Midbrain (tissue), 1 donor: ENCODE measurements at regions not wholly inside any gene's neighbourhood (a gene's known extent, or its start where the extent isn't known, plus 50 kb on each side); places are given as distances from the start of the nearest gene placed in this dataset.
"Not testable (repeated sequence)": the region's sequence is repeated elsewhere in the genome, so short reads cannot be mapped to it uniquely, and the experiment has no call there.

Experiments
- DNase-seq: peaks from one replicate; lab custom pipeline; 2025; lab: John Stamatoyannopoulos, UW

DNA sequence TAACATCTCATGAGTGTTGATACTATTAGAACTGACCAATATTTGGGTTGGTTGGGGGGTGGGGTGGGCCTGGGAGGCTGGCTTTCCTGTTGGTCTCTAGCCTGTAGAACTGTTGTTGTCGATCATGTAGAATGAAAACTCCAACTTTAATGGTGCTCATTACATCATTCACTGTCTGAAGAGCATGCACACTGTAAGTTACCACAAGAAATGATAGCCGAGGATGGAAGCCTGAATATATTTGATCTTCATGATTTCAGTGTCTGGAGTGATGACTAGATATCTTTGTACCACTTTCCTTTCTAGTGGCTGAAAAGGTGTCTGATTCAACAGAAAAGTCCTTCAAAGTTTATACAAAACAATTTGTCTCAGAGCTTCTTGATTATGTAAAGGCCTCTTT is 123.6 kb downstream of the XCL2 start:
- no peak for DNase-seq

DNA sequence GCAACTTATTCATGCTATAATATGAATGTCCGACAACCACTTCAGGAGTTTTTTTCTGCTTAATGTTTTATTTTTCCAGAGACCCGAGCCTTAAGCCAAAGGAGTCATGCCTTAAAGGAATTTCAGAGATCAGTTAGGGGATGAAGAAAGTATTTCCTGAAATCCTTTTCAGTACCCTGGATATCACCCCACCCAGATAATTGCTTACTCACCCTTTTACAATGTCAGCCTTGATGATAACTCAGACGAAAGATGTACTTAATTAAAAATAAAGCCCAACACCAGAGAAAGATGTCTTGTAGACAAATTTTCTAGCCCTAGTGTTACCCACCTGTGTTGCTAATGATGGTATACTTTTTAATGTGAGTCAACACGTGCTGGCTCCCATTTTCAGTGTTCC is 124.1 kb downstream of the XCL2 start:
- no peak for DNase-seq

- DNase-seq: no peak
These were observed 127.6 kb downstream of the XCL2 start for GRCh38 chr1:168416220-168416619.

DNA sequence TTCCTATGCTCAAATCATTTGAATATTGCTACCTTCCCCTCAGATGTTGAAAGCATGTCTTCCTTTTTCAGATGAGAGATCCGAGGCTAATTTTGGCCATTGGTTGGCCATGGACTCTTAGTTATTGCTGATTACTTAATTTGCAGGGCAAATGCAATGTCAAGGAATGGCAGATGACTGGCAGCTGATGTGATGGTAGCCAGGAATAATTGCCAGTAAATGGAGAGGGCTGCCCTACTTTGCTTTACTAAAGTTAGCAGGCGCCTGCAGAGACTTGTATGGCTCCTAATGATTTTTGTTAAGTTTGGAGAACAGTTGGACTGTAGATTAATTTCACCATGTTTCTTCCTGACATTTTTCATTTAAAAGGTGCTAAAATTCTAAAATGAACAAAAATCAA is 128.9 kb downstream of the XCL2 start:
- DNase-seq: no peak

DNA sequence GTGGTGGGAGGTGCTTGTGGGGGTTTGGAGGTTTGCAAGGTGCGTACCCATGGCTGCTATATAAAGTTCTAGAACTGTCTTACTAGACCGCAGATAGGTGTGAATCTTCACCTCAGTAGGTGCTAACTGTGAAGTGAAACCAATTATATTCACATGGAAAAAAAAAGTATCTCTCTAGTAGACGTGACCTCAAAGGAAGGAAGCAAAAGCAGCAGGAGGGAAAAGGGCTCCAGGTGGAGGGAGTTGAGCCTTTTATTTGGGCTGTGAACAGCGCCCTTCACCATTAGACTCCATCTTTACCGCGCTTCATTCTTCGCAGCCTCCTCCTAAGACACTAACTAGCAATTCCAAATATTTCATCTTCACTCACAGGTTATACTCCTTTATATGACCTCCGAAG is 129.8 kb downstream of the TBX19 start:
- no peak for DNase-seq

- no peak for DNase-seq
These were observed 128.2 kb downstream of the TBX19 start for GRCh38 chr1:168408884-168409283.

- DNase-seq: no peak
These were observed 127.8 kb downstream of the TBX19 start for GRCh38 chr1:168408539-168408865.

DNA sequence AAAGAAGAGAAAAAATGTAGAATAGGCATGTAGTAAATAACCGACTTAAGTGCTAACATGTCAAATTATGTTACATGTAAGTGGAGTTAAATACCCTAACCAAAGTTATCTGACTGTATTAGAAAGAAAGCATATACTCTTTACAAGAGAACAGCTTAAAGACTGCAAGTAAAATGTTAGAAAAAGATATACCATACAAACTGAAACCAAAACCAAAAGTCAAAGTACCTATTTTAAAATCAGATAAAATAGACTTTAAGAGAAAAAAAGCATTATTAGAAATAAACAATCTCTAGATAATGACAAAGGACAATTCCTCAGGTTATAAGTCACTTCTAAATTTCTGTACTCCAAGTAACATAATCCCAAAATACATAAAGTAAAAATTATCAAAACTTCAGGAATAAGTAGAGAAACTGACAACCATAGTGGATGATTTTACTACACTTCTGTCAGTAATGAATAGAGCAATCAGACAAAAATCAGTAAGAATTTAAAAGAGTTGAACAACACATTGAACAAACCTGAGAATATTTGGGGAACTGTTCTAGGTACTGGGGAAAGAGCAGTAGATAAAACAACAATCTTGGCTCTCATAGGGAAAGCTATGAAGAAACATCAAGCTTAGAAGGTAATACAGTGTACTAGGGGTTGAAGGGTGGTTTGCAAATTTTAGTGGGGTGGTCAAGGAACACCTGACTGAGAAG is 127.3 kb downstream of the TBX19 start:
- no peak for DNase-seq

DNA sequence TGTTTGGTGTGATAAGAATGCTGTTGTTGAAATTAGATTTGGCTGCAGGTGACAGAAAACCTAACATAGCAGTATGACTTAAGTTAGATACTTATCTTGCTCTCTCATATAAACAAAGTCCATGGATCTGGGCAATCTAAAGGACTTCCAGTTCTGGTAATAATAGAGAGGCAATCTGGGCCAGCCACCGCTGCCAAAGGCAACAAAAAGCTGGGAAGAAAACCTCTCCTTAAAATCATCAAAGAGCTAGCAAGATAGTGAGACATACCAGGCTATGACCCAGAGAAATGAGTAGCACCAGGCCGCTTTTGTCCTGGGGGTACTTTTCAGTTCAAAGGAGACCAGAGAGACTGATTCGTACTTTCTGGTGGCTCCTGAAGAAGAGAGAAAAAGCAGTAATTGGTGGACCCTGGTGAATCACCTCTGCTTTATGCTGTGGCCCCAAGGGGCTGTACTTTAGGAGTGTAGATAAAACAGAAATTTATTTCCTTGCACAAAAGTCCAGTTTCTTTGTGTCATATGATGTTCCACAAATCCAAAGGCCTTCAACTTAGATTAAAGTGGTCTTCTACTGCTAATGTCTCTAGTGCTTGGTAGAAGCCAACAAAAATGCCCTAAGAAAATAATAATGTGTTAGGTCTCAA is 125.4 kb downstream of the TBX19 start:
- no peak for DNase-seq

DNA sequence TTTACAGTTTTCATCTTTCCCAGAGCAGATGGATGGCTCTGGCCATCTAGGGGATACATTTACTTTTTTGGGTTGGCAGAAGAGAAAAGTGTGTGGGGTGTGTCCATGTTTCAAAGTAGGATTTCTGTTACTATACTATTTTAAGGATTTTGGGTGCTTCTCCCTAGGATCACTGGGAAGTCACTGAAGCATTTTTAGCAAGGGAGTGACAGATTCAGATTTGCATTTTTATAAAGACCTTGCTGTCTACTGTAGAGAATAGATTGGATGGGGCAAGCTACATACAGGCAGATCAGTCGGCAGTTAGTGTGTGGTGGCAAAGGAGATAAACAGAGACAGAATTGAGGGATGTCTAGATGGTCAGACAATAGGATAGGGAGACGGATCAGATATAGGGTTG is 122.5 kb downstream of the TBX19 start:
- no peak for DNase-seq

GRCh38 chr1:168402466-168402865 is 121.8 kb downstream of the TBX19 start:
- DNase-seq: not testable (repeated sequence)

DNA sequence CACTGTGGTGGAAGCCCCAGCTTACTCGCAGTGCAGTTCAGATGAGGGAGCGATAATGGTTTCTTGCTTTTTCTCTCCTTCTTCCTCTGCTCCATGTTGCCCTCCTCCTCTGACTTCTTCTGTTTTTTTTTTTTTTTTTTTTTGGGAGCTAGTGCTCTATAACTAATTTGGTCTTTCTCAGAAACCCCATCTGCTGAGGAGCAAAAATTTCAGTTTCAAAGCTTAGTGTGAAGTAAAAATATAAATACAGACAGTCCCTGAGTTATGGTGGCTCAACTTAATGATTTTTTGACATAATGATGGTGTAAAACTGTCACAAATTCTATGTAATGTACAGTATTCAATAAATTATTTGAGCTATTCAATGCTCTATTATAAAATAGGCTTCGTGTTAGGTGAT is 120.7 kb downstream of the TBX19 start:
- no peak for DNase-seq

- DNase-seq: no peak
These were observed 119.5 kb downstream of the TBX19 start for GRCh38 chr1:168400139-168400538.

DNA sequence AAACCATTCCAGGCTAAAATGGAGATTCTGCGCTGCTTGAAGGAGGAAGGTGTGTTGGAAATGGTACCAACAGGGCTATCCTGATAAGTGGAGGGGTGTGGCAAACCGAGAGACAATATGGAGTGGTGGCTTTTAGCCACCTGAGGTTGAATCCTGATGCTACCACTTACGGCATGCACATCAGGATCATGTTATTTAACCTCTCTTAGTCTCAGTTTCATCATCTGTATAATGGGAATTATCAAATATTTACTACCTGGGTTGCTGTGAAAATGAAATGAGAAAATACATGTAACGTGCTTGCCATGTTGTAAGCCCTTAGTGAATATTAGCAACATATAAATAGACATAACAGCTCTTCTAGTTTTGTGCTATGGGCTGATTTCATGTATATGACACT is 117.1 kb downstream of the TBX19 start:
- no peak for DNase-seq

- no peak for DNase-seq
These were observed 116.4 kb downstream of the TBX19 start for GRCh38 chr1:168396940-168397684.

GRCh38 chr1:168396508-168396907 is 115.8 kb downstream of the TBX19 start:
- no peak for DNase-seq

GRCh38 chr1:168394858-168395257 is 114.2 kb downstream of the TBX19 start:
- no peak for DNase-seq

DNA sequence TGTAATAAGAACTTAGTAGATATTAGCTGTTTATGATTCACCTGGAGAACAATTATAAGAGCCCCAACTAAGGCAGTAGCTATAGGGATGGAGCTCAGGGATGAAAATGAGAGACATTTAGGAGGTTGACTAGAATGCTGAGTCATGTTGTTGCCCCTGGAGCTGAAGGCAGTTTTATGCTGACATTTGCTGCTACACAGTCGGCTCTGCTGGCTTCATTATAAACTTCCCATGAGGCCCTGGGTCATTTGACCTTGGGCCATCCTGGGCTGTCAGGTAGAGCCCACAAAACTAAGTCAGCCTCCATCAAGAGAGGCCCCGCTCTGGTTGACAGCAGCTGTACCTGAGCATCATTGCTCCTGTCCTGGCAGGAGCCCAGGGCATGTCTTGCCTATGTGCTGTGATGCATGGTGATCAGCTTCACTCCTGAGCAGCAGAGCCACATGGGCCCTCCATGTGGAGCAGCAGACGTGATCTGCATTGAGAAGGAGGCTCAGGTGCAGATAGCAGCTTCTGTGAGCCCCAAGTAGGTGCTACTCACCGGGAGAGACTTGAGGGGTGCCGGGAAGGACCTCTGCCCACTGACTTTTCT is 112.4 kb downstream of the TBX19 start:
- no peak for DNase-seq

DNA sequence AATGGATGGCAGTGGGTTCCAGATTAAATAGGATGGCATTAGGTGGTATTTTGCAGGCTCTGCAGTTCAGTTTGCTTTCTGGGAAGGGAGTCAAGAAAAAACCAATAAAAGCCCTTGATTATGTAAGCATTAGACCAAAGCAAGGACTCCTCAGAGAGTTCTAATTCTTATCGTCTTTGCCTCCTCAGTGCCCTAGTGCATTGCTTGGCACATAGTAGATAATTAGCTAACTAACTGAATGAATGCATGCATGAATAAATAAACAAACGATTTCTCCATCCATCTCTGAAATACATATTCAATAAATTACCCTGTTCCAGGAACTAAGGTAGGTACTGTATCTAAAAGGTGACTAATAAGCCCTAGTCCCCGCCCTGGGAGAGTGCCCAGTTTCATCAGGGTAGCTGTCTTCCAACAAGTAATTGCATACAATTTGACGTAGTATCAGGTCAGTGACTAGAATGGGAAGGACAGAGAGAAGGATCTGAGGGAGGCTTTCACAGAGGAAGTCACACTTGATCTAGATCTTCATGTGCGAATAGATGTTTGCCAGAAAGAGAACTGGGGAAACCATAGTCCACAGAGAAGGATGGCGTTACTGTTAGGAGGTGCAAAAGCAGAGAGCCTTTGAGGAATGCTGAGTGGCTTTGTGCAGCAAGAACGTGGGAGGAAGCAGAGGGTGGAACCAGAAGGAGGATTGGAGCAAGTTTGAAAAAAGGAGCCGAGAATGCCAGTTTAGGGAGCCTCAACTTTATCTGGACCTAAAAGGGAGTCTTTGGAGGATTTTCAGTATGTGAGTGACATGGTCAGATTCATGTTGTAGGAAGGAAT is 111.4 kb downstream of the TBX19 start:
- DNase-seq: no peak

GRCh38 chr1:168390271-168390670 is 109.6 kb downstream of the TBX19 start:
- DNase-seq: no peak

- no peak for DNase-seq
These were observed 107.4 kb downstream of the TBX19 start for GRCh38 chr1:168387781-168388760.
